Lower lobe of right lung (tissue), 2 donors: ENCODE measurements at regions not wholly inside any gene's neighbourhood (a gene's known extent, or its start where the extent isn't known, plus 50 kb on each side); places are given as distances from the start of the nearest gene placed in this dataset.

Experiments
- ATAC-seq, 2 donors: fragments of 200-7000 bp; cut with Tn5 transposase; one replicate each; pipeline ENCODE4 v1.9.1; 2020 to 2022; ENCODE audit warnings: mild to moderate bottlenecking in 2 of 2, moderate library complexity in 2 of 2
- DNase-seq: peaks from one replicate; pipeline ENCODE4 v3.0.0-alpha.2; 2020
- H3K27ac ChIP-seq: fragments of 200-600 bp; one replicate; pipeline ENCODE4 v1.8.0; 2022
- H3K27me3 ChIP-seq: fragments of 200-600 bp; one replicate; pipeline ENCODE4 v1.8.0; 2022; ENCODE audit warnings: low read depth
- H3K36me3 ChIP-seq: fragments of 200-600 bp; one replicate; pipeline ENCODE4 v1.8.0; 2022; ENCODE audit warnings: mild to moderate bottlenecking
- H3K4me1 ChIP-seq: fragments of 200-600 bp; one replicate; pipeline ENCODE4 v1.8.0; 2022
- H3K4me3 ChIP-seq: fragments of 200-600 bp; one replicate; pipeline ENCODE4 v1.8.0; 2022; ENCODE audit warnings: mild to moderate bottlenecking
- H3K9me3 ChIP-seq: fragments of 200-600 bp; one replicate; pipeline ENCODE4 v1.8.0; 2022
- CTCF ChIP-seq: fragments of 200-600 bp; IDR thresholded peaks from one replicate; pipeline ENCODE4 v1.8.0; 2022; ENCODE audit warnings: antibody characterized with exemption, mild to moderate bottlenecking
- intact Hi-C: fragments of 100-400 bp; cut with DNase I; formaldehyde crosslinking; loops from one replicate; pipeline ENCODE4 v1.11.0; 2022
- donor health status: DM: no; HTN: yes; CAD: no; lungs with severe emphysema.

- DNase-seq = no peak
- intact Hi-C loops = no loop called here
- no peak overlapping the region for H3K4me3 ChIP-seq
- H3K4me1 ChIP-seq = no peaks in the 10 kb centered on the region
- H3K27me3 ChIP-seq = no peaks in the 10 kb centered on the region
- ATAC-seq = no peak
- H3K36me3 ChIP-seq = no peaks in the 10 kb centered on the region
- no peak overlapping the region for H3K27ac ChIP-seq
- no peaks in the 10 kb centered on the region for H3K9me3 ChIP-seq
- no peak for TF ChIP-seq CTCF
Measured at GRCh38 chr11:27763736-27764135, 63.5 kb upstream of the BDNF start.

- H3K27me3 ChIP-seq = no peaks in the 10 kb centered on the region
- no peak overlapping the region for H3K27ac ChIP-seq
- ATAC-seq (no peak), DNase-seq (no peak)
- H3K4me3 ChIP-seq = no peak overlapping the region
- no peaks in the 10 kb centered on the region for H3K36me3 ChIP-seq
- intact Hi-C loops = no loop called here
- H3K4me1 ChIP-seq = no peaks in the 10 kb centered on the region
- TF ChIP-seq CTCF = no peak
- H3K9me3 ChIP-seq = no peaks in the 10 kb centered on the region
Measured at GRCh38 chr11:27761356-27761755, 61.1 kb upstream of the BDNF start.

- no peak overlapping the region for H3K4me3 ChIP-seq
- H3K4me1 ChIP-seq = no peaks in the 10 kb centered on the region
- no peak overlapping the region for H3K27ac ChIP-seq
- no peak for DNase-seq
- ATAC-seq = no peak
- H3K9me3 ChIP-seq = no peaks in the 10 kb centered on the region
- intact Hi-C loops = no loop called here
- H3K27me3 ChIP-seq = no peaks in the 10 kb centered on the region
- no peaks in the 10 kb centered on the region for H3K36me3 ChIP-seq
- no peak for TF ChIP-seq CTCF
Measured at GRCh38 chr11:27757953-27758352, 57.7 kb upstream of the BDNF start.

- no peak overlapping the region for H3K27ac ChIP-seq
- H3K27me3 ChIP-seq = no peaks in the 10 kb centered on the region
- ATAC-seq = no peak
- TF ChIP-seq CTCF = no peak
- no peaks in the 10 kb centered on the region for H3K4me1 ChIP-seq
- H3K4me3 ChIP-seq = no peak overlapping the region
- no peaks in the 10 kb centered on the region for H3K36me3 ChIP-seq
- DNase-seq = no peak
- no peaks in the 10 kb centered on the region for H3K9me3 ChIP-seq
- intact Hi-C loops = no loop called here
Measured at GRCh38 chr11:27754035-27755017, 54.1 kb upstream of the BDNF start.
